ENCODE measurements at regions not wholly inside any gene's neighbourhood (a gene's known extent, or its start where the extent isn't known, plus 50 kb on each side); places are given as distances from the start of the nearest gene placed in this dataset.
A peak's percentile ranks its signal among the peaks of the same experiment; 100 is the strongest.

DNA sequence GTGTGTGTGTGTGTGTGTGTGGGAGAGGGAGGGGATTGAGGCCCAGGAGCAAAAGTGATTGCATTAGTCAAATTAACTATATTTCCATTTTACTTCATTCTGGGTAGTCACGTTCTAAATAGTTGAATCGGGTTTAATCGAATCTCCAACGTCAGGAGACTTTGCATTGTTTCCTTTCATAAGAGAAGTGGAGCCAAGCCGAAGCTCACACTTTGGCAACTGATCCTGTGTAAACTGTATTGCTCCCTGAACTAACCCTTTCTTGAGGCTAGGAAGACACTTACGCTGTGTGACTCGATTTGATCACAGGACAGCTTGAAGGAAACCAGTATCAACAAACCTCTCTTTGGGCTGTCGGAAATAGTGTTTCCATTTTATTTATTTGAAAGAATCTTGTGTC, 363.4 kb upstream of the ATP2B1 start:
- no peaks in the 10 kb centered on the region for H3K27me3 Mint-ChIP-seq (ENCODE audit: low read depth)
- peaks cover 6% of the 10 kb centered on the region for H3K9me3 Mint-ChIP-seq
- TF ChIP-seq, protein P1, sequence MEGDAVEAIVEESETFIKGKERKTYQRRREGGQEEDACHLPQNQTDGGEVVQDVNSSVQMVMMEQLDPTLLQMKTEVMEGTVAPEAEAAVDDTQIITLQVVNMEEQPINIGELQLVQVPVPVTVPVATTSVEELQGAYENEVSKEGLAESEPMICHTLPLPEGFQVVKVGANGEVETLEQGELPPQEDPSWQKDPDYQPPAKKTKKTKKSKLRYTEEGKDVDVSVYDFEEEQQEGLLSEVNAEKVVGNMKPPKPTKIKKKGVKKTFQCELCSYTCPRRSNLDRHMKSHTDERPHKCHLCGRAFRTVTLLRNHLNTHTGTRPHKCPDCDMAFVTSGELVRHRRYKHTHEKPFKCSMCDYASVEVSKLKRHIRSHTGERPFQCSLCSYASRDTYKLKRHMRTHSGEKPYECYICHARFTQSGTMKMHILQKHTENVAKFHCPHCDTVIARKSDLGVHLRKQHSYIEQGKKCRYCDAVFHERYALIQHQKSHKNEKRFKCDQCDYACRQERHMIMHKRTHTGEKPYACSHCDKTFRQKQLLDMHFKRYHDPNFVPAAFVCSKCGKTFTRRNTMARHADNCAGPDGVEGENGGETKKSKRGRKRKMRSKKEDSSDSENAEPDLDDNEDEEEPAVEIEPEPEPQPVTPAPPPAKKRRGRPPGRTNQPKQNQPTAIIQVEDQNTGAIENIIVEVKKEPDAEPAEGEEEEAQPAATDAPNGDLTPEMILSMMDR (IDR thresholded peaks at IDR 0.05; ENCODE audit: unreplicated experiment in 3 of 3), result no peak

GRCh38 chr12:90069711-90070110, 361.1 kb upstream of the ATP2B1 start:
- Mint-ChIP-seq H3K4me1 (peaks cover 11% of the 10 kb centered on the region), H3K27me3 (ENCODE audit: low read depth) (no peaks in the 10 kb centered on the region), H3K27ac (no peak overlapping the region), H3K9me3 (peaks cover 6% of the 10 kb centered on the region), H3K4me3 (no peak overlapping the region), H3K36me3 (ENCODE audit: low read depth) (no peaks in the 10 kb centered on the region)
- TF ChIP-seq, protein P1 (IDR thresholded peaks at IDR 0.05; ENCODE audit: unreplicated experiment in 3 of 3), result no peak

More for the DNA sequence above, 363.4 kb upstream of the ATP2B1 start:
- no peaks in the 10 kb centered on the region for H3K4me1 Mint-ChIP-seq
- no peak overlapping the region for H3K4me3 Mint-ChIP-seq
- no peaks in the 10 kb centered on the region for H3K36me3 Mint-ChIP-seq (ENCODE audit: low read depth)
- no peak overlapping the region for H3K27ac Mint-ChIP-seq

DNA sequence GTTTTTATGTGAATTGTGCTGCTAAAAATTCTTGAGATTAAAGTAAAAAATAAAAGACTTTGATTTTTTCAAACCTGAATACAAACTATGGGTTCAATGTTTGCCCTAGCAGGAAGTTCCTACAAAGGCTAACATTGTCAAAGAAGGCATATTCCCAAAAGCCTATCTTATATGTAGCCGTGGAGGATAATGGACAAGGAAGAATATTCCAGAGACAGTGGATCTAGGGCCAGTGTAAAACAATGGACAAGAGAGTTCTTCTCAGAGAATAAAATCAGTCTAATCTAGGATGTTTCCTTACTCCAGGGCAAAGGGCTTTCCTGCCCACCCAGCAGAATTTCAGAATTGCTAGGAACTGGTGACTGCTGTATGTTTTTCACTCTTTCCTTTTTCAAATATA, 359.2 kb upstream of the ATP2B1 start:
- Mint-ChIP-seq H3K4me1 (peaks cover 13% of the 10 kb centered on the region), H3K27me3 (ENCODE audit: low read depth) (no peaks in the 10 kb centered on the region), H3K4me3 (no peak overlapping the region), H3K36me3 (ENCODE audit: low read depth) (no peaks in the 10 kb centered on the region), H3K27ac (no peak overlapping the region), H3K9me3 (peaks cover 6% of the 10 kb centered on the region)
- TF ChIP-seq, protein P1 (IDR thresholded peaks at IDR 0.05; ENCODE audit: unreplicated experiment in 3 of 3), result no peak

- TF ChIP-seq, protein P1 (IDR thresholded peaks at IDR 0.05; ENCODE audit: unreplicated experiment in 3 of 3), result no peak
- H3K27me3 Mint-ChIP-seq (ENCODE audit: low read depth), result no peaks in the 10 kb centered on the region
- H3K9me3 Mint-ChIP-seq, result peaks cover 2% of the 10 kb centered on the region
- peak overlapping the region; percentile 44 to 72 (median 52) for H3K27ac Mint-ChIP-seq
- peaks cover 29% of the 10 kb centered on the region for H3K4me1 Mint-ChIP-seq
- no peak overlapping the region for H3K4me3 Mint-ChIP-seq
- H3K36me3 Mint-ChIP-seq (ENCODE audit: low read depth), result no peaks in the 10 kb centered on the region
Measured at GRCh38 chr12:90064852-90065801, 356.5 kb upstream of the ATP2B1 start.

GRCh38 chr12:90062799-90063198, 354.2 kb upstream of the ATP2B1 start:
- no peaks in the 10 kb centered on the region for H3K36me3 Mint-ChIP-seq (ENCODE audit: low read depth)
- no peaks in the 10 kb centered on the region for H3K27me3 Mint-ChIP-seq (ENCODE audit: low read depth)
- H3K4me1 Mint-ChIP-seq, result peaks cover 43% of the 10 kb centered on the region
- H3K4me3 Mint-ChIP-seq, result no peak overlapping the region
- TF ChIP-seq, protein P1 (IDR thresholded peaks at IDR 0.05; ENCODE audit: unreplicated experiment in 3 of 3), result no peak
- H3K27ac Mint-ChIP-seq, result no peak overlapping the region
- peaks cover 2% of the 10 kb centered on the region for H3K9me3 Mint-ChIP-seq

Measured in nephron (organoid).